H1 (cell line): ENCODE measurements at regions not wholly inside any gene's neighbourhood (a gene's known extent, or its start where the extent isn't known, plus 50 kb on each side); places are given as distances from the start of the nearest gene placed in this dataset.

Experiments used
- CBX5 ChIP-seq: fragments of 300-800, 300-1000 bp; sonication (generic); IDR thresholded peaks from 2 replicates; pipeline ENCODE4 v1.7.1; 2016; ENCODE audit warnings: antibody characterized with exemption, low read length, low read depth
- EZH2 ChIP-seq: fragments of 200-600 bp; sonication (generic); IDR thresholded peaks from 2 replicates; pipeline ENCODE4 v1.7.1; 2012; ENCODE audit warnings: low read depth, mild to moderate bottlenecking, moderate library complexity, low read length, inconsistent platforms; ENCODE audit not compliant: severe bottlenecking
- GABPA ChIP-seq: IDR thresholded peaks from 2 replicates; pipeline ENCODE4 v1.6.1; 2011; ENCODE audit warnings: mild to moderate bottlenecking, low read length, moderate library complexity, borderline replicate concordance; ENCODE audit not compliant: insufficient read depth
- HDAC2 ChIP-seq, 2 experiments: fragments of 300-600 bp in 1 of 2; sonication (generic) in 1 of 2; IDR thresholded peaks; 2 replicates each; pipeline ENCODE4 v1.6.1; 2011 to 2012; ENCODE audit warnings: low read depth in 2 of 2, low read length in 2 of 2, mild to moderate bottlenecking in 2 of 2, moderate library complexity in 2 of 2, borderline replicate concordance in 1 of 2, inconsistent platforms in 1 of 2
- HDAC6 ChIP-seq: IDR thresholded peaks from one replicate; pipeline ENCODE4 v1.7.1; 2012; ENCODE audit warnings: low read depth, mild to moderate bottlenecking, inconsistent platforms, low read length, moderate library complexity
- POLR2A ChIP-seq, 2 experiments: IDR thresholded peaks; 1 replicate in 1 of 2; 2 replicates in 1 of 2; pipeline ENCODE4 v1.6.1; 2011; ENCODE audit warnings: low read depth in 2 of 2, low read length in 2 of 2, mild to moderate bottlenecking in 2 of 2; ENCODE audit errors: control extremely low read depth in 1 of 2
- POLR2AphosphoS5 ChIP-seq: IDR thresholded peaks from 2 replicates; pipeline ENCODE4 v1.6.1; 2011; ENCODE audit warnings: low read depth, low read length
- SIN3A ChIP-seq, 2 experiments: IDR thresholded peaks in 1 of 2; conservative IDR thresholded peaks in 1 of 2; 2 replicates each; pipeline ENCODE4 v1.6.1; 2011 to 2012; ENCODE audit warnings: low read length in 2 of 2, improper control_type of control experiment in 1 of 2, low read depth in 1 of 2, mild to moderate bottlenecking in 1 of 2
- SP4 ChIP-seq: IDR thresholded peaks from 2 replicates; pipeline ENCODE4 v1.6.1; 2012; ENCODE audit warnings: low read length, inconsistent platforms
- TF ChIP-seq, protein P1 (sequence below), 3 experiments: IDR thresholded peaks; 1 replicate in 2 of 3; 2 replicates in 1 of 3; pipeline versions ENCODE4 v1.5.1 to v1.6.1; 2011; ENCODE audit warnings: low read length in 3 of 3, mild to moderate bottlenecking in 3 of 3, inconsistent platforms in 2 of 3, low read depth in 1 of 3, moderate library complexity in 1 of 3; ENCODE audit not compliant: insufficient read depth in 1 of 3; ENCODE audit errors: control extremely low read depth in 1 of 3

DNA sequence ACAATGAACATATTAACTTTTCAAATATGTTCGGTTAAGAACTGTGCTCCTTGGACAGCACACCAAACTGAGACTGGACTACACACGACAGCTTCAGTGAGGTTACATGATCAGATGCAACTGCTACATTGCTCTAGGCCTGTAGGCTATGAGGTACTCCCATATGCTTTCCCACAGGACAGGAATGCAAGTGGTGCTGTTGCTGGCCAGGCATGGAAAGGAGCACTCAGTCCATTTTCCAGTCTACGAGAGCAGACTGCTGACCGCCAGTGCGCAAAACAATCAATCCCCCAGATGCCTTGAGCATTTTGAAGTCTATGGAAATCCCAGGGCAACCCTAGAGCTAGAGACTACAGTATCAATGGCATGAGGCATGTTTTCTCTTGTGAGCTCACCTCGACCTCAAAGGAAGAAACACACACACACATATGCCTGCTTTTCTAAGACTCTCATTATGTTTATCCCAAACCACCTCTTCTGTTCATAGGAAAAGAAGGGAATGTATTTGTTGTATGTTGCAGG lies 70.8 kb upstream of the SPP1 start:
- TF ChIP-seq CBX5 = no peak
- no peak for TF ChIP-seq EZH2
- no peak for TF ChIP-seq POLR2A (IDR thresholded peaks at IDR 0.05; ENCODE audit: control extremely low read depth in 1 of 2, low read depth in 2 of 2, low read length in 2 of 2)
- TF ChIP-seq, protein P1, sequence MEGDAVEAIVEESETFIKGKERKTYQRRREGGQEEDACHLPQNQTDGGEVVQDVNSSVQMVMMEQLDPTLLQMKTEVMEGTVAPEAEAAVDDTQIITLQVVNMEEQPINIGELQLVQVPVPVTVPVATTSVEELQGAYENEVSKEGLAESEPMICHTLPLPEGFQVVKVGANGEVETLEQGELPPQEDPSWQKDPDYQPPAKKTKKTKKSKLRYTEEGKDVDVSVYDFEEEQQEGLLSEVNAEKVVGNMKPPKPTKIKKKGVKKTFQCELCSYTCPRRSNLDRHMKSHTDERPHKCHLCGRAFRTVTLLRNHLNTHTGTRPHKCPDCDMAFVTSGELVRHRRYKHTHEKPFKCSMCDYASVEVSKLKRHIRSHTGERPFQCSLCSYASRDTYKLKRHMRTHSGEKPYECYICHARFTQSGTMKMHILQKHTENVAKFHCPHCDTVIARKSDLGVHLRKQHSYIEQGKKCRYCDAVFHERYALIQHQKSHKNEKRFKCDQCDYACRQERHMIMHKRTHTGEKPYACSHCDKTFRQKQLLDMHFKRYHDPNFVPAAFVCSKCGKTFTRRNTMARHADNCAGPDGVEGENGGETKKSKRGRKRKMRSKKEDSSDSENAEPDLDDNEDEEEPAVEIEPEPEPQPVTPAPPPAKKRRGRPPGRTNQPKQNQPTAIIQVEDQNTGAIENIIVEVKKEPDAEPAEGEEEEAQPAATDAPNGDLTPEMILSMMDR (IDR thresholded peaks at IDR 0.05; ENCODE audit: control extremely low read depth in 1 of 3, insufficient read depth in 1 of 3, low read depth in 1 of 3, low read length in 3 of 3) = no peak
- no peak for TF ChIP-seq SP4
- TF ChIP-seq POLR2AphosphoS5 = no peak
- no peak for TF ChIP-seq SIN3A (conservative IDR thresholded peaks at IDR 0.05 in 1 of 2, IDR thresholded peaks at IDR 0.05 in 1 of 2; ENCODE audit: low read depth in 1 of 2, low read length in 2 of 2)
- no peak for TF ChIP-seq GABPA
- TF ChIP-seq HDAC6 = no peak
- TF ChIP-seq HDAC2 (IDR thresholded peaks at IDR 0.05; ENCODE audit: borderline replicate concordance in 1 of 2, low read depth in 2 of 2, low read length in 2 of 2) = no peak
